GM21528 (cell line): ENCODE measurements at regions not wholly inside any gene's neighbourhood (a gene's known extent, or its start where the extent isn't known, plus 50 kb on each side); places are given as distances from the start of the nearest gene placed in this dataset.

Experiments used
- ATAC-seq: cut with Tn5 transposase; IDR thresholded peaks from one replicate; pipeline ENCODE4 v1.9.1; 2021; ENCODE audit warnings: mild to moderate bottlenecking, moderate library complexity; ENCODE audit not compliant: unreplicated experiment, low FRiP score

GRCh38 chr5:124919747-124920525, 173.5 kb upstream of the ZNF608 start:
- ATAC-seq = no peak

DNA sequence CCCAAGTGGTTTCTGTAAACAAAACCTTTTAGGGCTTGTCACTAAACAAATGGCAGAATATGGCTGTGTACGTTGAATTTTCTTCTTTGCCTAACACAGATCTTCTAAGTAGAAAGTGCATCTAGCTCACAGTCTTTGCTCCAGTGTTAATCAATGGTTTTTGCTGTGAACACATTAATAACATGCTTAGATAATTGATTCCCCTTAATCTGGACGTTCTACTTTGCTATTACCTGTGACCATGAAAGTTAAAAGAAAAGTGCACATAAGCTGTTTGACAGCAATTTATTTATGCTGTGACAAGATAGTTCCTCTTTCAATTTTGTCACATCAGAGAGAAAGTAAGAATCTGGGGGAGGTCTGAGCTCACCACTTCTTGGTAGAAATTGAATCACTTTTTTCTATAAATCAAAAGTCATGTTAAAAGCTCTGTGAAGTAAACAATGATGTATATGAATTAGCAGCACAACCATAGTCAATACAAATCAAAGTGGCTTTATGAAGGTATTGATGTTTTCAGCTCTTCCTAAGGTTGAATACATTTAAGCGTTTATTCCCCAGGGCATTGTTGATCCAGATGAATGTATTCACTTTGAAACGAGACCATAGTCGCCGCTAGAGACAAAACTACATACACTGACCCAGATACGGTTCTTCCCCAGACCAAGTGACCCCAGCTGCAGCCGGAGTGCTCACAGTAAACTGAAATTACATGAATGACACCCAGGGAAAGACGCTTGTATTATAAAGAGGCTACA, 174.6 kb upstream of the ZNF608 start:
- ATAC-seq = peak; percentile 83

GRCh38 chr5:124921694-124922093, 175.3 kb upstream of the ZNF608 start:
- peak; percentile 27 for ATAC-seq

- peak; percentile 13 for ATAC-seq
Observed at GRCh38 chr5:124922255-124922975, 176.0 kb upstream of the ZNF608 start.

GRCh38 chr5:124923131-124923530, 176.7 kb upstream of the ZNF608 start:
- no peak for ATAC-seq

GRCh38 chr5:124924729-124925128, 178.3 kb upstream of the ZNF608 start:
- no peak for ATAC-seq

GRCh38 chr5:124927735-124928134, 181.3 kb upstream of the ZNF608 start:
- ATAC-seq = no peak

GRCh38 chr5:124929000-124929399, 182.6 kb upstream of the ZNF608 start:
- no peak for ATAC-seq

GRCh38 chr5:124932791-124933600, 186.6 kb upstream of the ZNF608 start:
- no peak for ATAC-seq

DNA sequence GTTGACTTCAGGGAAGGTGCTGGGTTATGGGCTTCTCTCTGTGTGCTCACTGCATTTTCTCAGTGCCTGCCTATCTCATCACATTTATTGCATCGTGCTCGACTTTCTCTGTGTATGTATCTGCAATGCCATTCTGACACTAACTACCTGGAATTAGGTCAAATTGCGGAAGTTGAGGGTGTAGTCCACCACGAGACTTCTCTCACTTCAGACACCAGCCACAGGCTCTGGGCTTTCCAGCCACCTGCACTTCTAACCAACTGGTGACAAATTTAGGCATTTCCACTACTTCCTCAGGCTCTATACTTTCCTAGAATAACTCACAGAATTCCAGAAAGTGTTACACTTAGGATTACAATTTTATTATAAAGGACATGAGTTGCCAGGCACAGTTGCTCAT, 188.6 kb upstream of the ZNF608 start:
- ATAC-seq = peak; percentile 85

GRCh38 chr5:124936626-124936933, 190.1 kb upstream of the ZNF608 start:
- ATAC-seq = peak; percentile 42

GRCh38 chr5:124941051-124942049, 194.9 kb upstream of the ZNF608 start:
- ATAC-seq = no peak

GRCh38 chr5:124948062-124948753, 201.8 kb upstream of the ZNF608 start:
- ATAC-seq = no peak

DNA sequence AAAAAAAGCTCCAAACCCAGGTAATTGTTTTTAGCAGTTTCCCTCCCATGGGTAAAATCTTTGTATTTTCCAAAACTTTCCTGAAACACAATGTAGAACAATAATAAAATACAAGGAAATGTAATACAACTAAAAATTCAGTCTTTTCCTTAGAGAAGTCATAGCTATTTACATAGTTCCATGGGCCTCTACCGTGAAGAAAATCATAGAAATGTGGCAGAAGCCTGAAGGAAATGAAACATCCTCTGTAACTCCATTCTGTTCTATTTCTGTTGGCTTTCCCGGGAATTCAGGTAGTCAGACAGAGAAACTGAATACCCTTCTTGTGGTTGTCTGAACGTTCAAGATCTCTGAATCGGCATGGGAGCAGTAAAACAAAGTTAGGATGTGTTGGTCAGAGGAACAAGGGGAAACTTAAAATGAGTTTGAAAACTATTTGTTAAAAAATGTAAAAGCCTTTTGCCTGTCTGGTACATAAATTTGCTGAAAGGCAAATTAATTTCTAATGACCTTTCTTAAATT, 202.4 kb upstream of the ZNF608 start:
- ATAC-seq = no peak

- ATAC-seq = no peak
Observed at GRCh38 chr5:124949862-124950261, 203.4 kb upstream of the ZNF608 start.

GRCh38 chr5:124951105-124951504, 204.7 kb upstream of the ZNF608 start:
- no peak for ATAC-seq

GRCh38 chr5:124951661-124952060, 205.2 kb upstream of the ZNF608 start:
- ATAC-seq = peak; percentile 75

- peak; percentile 97 for ATAC-seq
Observed at GRCh38 chr5:124952079-124952478, 205.6 kb upstream of the ZNF608 start.

GRCh38 chr5:124952566-124952965, 206.1 kb upstream of the ZNF608 start:
- ATAC-seq = peak; percentile 63
